ENCODE measurements at regions not wholly inside any gene's neighbourhood (a gene's known extent, or its start where the extent isn't known, plus 50 kb on each side); places are given as distances from the start of the nearest gene placed in this dataset.

GRCh38 chr17:427891-428290 is 75.3 kb upstream of the RPH3AL start:
- Histone ChIP-seq H3K36me3 (replicated peaks in 1 of 2; ENCODE audit: insufficient read depth in 1 of 2, low read depth in 2 of 2) (no peaks in the 10 kb centered on the region), H3K4me3 (no peak overlapping the region), H3K9me3 (peaks cover 0 to 8% (median 0%) of the 10 kb centered on the region in 3 donors), H3K4me1 (no peaks in the 10 kb centered on the region), H3K27me3 (no peaks in the 10 kb centered on the region), H3K27ac (no peak overlapping the region)
- 77 to 79% methylated on average over 2 to 3 of the region's 3 CpGs for WGBS, 2 donors
- DNase-seq: no peak
- TF ChIP-seq CTCF (IDR thresholded peaks at IDR 0.05) (no peak), POLR2A (IDR thresholded peaks at IDR 0.05) (no peak)
- intact Hi-C loops (cut with DNase I): no loop called here
- no peak for ATAC-seq

GRCh38 chr17:427327-427726 is 74.7 kb upstream of the RPH3AL start:
- 51 to 60% methylated on average over 6 of the region's 6 CpGs for WGBS, 2 donors

GRCh38 chr17:422196-422930 is 69.8 kb upstream of the RPH3AL start:
- Histone ChIP-seq H3K27ac (no peak overlapping the region), H3K9me3 (no peaks in the 10 kb centered on the region), H3K4me1 (no peaks in the 10 kb centered on the region), H3K36me3 (replicated peaks in 1 of 2; ENCODE audit: insufficient read depth in 1 of 2, low read depth in 2 of 2) (no peaks in the 10 kb centered on the region), H3K27me3 (no peaks in the 10 kb centered on the region), H3K4me3 (no peak overlapping the region)
- WGBS, 2 donors: 64 to 69% methylated on average over 14 to 16 of the region's 16 CpGs
- ATAC-seq (no peak), DNase-seq (no peak)
- TF ChIP-seq CTCF (IDR thresholded peaks at IDR 0.05) (no peak), POLR2A (IDR thresholded peaks at IDR 0.05) (no peak)
- intact Hi-C loops (cut with DNase I): no loop called here

More at GRCh38 chr17:427327-427726, 74.7 kb upstream of the RPH3AL start:
- no peak for DNase-seq
- no peak overlapping the region for H3K4me3 ChIP-seq
- H3K27ac ChIP-seq: no peak overlapping the region
- H3K4me1 ChIP-seq: no peaks in the 10 kb centered on the region
- TF ChIP-seq POLR2A (IDR thresholded peaks at IDR 0.05): no peak
- no peak for TF ChIP-seq CTCF (IDR thresholded peaks at IDR 0.05)
- no peaks in the 10 kb centered on the region for H3K27me3 ChIP-seq
- H3K36me3 ChIP-seq (replicated peaks in 1 of 2; ENCODE audit: insufficient read depth in 1 of 2, low read depth in 2 of 2): no peaks in the 10 kb centered on the region
- H3K9me3 ChIP-seq: peaks cover 0 to 8% (median 0%) of the 10 kb centered on the region in 3 donors
- no peak for ATAC-seq
- intact Hi-C loops (cut with DNase I): no loop called here

- intact Hi-C loops (cut with DNase I): no loop called here
- no peaks in the 10 kb centered on the region for H3K27me3 ChIP-seq
- no peak for TF ChIP-seq CTCF (IDR thresholded peaks at IDR 0.05)
- no peak for TF ChIP-seq POLR2A (IDR thresholded peaks at IDR 0.05)
- no peaks in the 10 kb centered on the region for H3K9me3 ChIP-seq
- no peak for DNase-seq
- H3K4me1 ChIP-seq: no peaks in the 10 kb centered on the region
- no peak for ATAC-seq
- H3K27ac ChIP-seq: no peak overlapping the region
- no peaks in the 10 kb centered on the region for H3K36me3 ChIP-seq (replicated peaks in 1 of 2; ENCODE audit: insufficient read depth in 1 of 2, low read depth in 2 of 2)
- 88 to 92% methylated on average over 14 to 15 of the region's 15 CpGs for WGBS, 2 donors
- no peak overlapping the region for H3K4me3 ChIP-seq
Observed at GRCh38 chr17:420479-421175, 68.0 kb upstream of the RPH3AL start.

Measured in body of pancreas (tissue), 4 donors.